Prostate gland (tissue), 2 donors: ENCODE measurements at regions not wholly inside any gene's neighbourhood (a gene's known extent, or its start where the extent isn't known, plus 50 kb on each side); places are given as distances from the start of the nearest gene placed in this dataset.
A peak's percentile ranks its signal among the peaks of the same experiment; 100 is the strongest.
"Not testable (repeated sequence)": the region's sequence is repeated elsewhere in the genome, so short reads cannot be mapped to it uniquely, and the experiment has no call there.

Experiments
- DNase-seq: peaks from one replicate; pipeline ENCODE4 v3.0.0-alpha.2; 2019; ENCODE audit warnings: low spot score
- H3K27ac ChIP-seq, 2 donors: fragments of 200-600 bp; sonication (generic); 2 replicates each; pipeline ENCODE4 v1.5.1; 2017 to 2019
- H3K27me3 ChIP-seq: fragments of 200-600 bp; sonication (generic); replicated peaks from 2 replicates; pipeline ENCODE4 v1.5.1; 2019; ENCODE audit not compliant: insufficient read depth
- H3K36me3 ChIP-seq, 2 donors: fragments of 200-600 bp; sonication (generic); 1 replicate in 1 of 2; 2 replicates in 1 of 2; pipeline versions ENCODE4 v1.5.1 to v1.8.1; 2017 to 2019
- H3K4me1 ChIP-seq: fragments of 200-600 bp; sonication (generic); replicated peaks from 2 replicates; pipeline ENCODE4 v1.5.1; 2019
- H3K4me3 ChIP-seq, 2 donors: fragments of 200-600 bp; sonication (generic); 2 replicates each; pipeline ENCODE4 v1.5.1; 2017 to 2019
- H3K9me3 ChIP-seq: fragments of 200-600 bp; sonication (generic); 2 replicates; pipeline ENCODE4 v1.5.1; 2017
- CTCF ChIP-seq, 4 experiments: fragments of 200-600 bp in 2 of 4; fragments of 450-650 bp in 2 of 4; sonication (generic) in 2 of 4; IDR thresholded peaks; 1 replicate in 3 of 4; 2 replicates in 1 of 4; pipeline ENCODE4 v1.5.1; 2016 to 2019; ENCODE audit warnings: antibody characterized with exemption in 4 of 4, mild to moderate bottlenecking in 2 of 4, moderate library complexity in 2 of 4
- POLR2A ChIP-seq: fragments of 450-650 bp; IDR thresholded peaks from one replicate; pipeline ENCODE4 v1.6.1; 2016; ENCODE audit warnings: antibody characterized with exemption, mild to moderate bottlenecking
- POLR2AphosphoS5 ChIP-seq: sonication (generic); formaldehyde crosslinking; IDR thresholded peaks from one replicate; pipeline ENCODE4 v1.6.1; 2017; ENCODE audit warnings: antibody characterized with exemption
- WGBS: methylation state at CpG from one replicate; pipeline ENCODE4 v1.1.5; 2018; 5-methylcytosine and 5-hydroxymethylcytosine counted together
- intact Hi-C: fragments of 100-400 bp; cut with DNase I; formaldehyde crosslinking; loops from one replicate; pipeline ENCODE4 v1.14.2; 2022

DNA sequence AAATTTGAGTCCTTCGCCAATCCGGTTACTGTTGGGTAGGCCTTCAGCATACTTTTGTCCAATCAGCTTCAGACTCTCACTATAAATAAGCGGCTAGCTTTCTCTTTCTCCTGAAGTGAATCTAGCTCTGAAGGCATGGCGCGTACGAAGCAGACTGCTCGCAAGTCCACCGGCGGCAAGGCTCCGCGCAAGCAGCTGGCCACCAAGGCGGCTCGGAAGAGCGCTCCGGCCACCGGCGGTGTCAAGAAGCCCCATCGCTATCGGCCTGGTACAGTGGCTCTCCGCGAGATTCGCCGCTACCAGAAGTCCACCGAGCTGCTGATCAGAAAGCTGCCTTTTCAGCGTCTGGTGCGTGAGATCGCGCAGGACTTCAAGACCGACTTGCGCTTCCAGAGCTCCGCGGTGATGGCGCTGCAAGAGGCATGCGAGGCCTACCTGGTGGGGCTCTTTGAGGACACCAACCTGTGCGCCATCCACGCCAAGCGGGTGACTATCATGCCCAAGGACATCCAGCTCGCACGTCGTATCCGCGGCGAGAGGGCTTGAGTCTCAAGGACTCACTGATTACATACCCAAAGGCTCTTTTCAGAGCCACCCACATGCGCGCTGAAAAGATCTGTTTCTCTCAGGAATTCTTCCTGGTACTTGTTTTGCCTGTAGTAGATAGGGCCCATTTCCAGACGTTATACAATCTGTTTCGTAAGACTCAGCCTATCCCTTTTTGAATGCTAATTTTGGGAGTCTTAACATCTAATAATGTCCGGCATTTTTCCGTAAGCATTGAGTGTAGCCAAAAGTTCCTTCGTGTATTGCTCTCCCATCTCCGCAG is 102.0 kb downstream of the OR2B2 start:
- intact Hi-C loops = no loop called here
- Histone ChIP-seq H3K27ac (peak overlapping the region; percentile 89 to 90), H3K27me3 (no peaks in the 10 kb centered on the region), H3K4me1 (no peaks in the 10 kb centered on the region), H3K4me3 (peak overlapping the region; percentile 46 to 58), H3K9me3 (no peaks in the 10 kb centered on the region), H3K36me3 (no peaks in the 10 kb centered on the region)
- peak; percentile 93 for DNase-seq
- peak; percentile 98 for TF ChIP-seq POLR2AphosphoS5
- TF ChIP-seq POLR2A = peak; percentile 97
- peak in 1 of 4 experiments; percentile 28 for TF ChIP-seq CTCF (IDR thresholded peaks at IDR 0.05)
- WGBS = 2% methylated on average over 43 of the region's 51 CpGs

DNA sequence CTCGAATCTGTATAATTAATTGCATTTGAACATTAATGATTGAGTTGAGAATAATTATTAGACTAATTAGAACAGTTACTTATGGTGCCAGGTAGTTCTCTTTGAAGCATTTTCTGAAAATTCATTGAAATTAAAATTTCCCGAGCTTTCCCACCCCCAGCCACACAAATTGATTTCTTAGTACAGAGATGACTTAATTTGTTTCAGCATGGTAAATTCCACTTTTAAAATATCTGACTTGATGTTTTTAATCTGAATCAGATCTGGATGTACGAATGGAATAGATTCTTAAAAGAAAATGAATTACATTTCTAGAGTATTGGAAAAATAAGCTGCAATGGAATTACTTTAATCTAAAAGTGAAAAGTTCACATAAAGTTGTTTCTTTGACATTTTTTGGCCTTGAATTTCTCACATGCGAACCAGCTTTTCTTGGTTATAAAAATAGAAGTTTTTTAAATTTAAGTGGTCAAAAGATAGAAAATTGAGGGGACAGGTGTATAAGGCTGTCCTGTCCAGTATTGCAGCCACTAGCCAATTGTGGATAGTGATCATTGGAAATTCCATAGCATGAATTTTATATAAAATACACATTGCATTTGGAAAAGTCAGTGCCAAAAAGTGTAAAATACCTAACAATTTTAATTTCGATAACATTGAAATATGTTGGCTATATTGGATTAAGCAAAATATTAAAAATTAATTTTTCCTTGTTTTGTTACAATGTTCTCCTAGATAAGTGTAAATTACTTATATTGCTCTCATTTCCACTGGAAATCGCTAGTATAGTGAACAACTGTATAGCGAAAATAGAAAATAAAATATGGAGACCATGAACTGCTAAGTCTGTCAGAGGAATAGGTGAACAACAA is 102.9 kb downstream of the OR2B2 start:
- H3K27ac ChIP-seq = peak overlapping the region; percentile 89 to 90
- H3K36me3 ChIP-seq = no peaks in the 10 kb centered on the region
- H3K4me3 ChIP-seq = peak overlapping the region; percentile 46 to 58
- 18% methylated on average over 7 of the region's 7 CpGs for WGBS
- TF ChIP-seq POLR2AphosphoS5 = no peak
- no peak for TF ChIP-seq CTCF (IDR thresholded peaks at IDR 0.05)
- TF ChIP-seq POLR2A = no peak
- no peaks in the 10 kb centered on the region for H3K4me1 ChIP-seq
- H3K9me3 ChIP-seq = no peaks in the 10 kb centered on the region
- intact Hi-C loops = no loop called here
- H3K27me3 ChIP-seq = no peaks in the 10 kb centered on the region
- no peak for DNase-seq

DNA sequence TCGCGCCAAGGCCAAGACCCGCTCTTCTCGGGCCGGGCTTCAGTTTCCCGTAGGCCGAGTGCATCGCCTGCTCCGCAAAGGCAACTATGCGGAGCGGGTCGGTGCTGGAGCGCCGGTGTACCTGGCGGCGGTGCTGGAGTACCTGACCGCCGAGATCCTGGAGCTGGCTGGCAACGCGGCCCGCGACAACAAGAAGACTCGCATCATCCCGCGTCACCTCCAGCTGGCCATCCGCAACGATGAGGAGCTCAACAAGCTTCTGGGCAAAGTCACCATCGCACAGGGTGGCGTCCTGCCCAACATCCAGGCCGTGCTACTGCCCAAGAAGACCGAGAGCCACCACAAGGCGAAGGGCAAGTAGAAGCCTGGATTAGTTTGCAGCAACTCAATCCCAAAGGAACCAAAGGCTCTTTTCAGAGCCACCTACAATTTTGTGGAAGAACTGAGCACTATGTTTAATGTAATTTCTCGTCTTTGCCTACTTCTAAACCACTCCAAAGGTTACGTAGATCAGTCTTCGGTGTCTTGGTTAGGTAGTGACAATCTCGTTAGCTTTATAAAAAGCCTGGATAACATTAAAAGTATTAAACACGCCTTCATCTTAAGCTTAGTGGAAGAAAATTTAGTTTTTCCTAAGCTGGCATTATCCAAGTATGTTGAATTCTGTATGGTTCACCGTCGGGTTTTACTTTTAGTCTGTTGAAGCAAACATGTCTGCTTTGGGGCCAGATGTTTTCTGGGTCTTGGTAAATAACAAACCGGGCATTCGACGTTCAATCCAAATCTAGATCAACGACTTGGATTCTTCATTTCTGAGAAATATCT is 103.7 kb downstream of the OR2B2 start:
- H3K4me3 ChIP-seq = peak overlapping the region; percentile 47 to 48
- H3K27me3 ChIP-seq, DNase-seq, intact Hi-C loops, H3K9me3 ChIP-seq, H3K4me1 ChIP-seq, H3K36me3 ChIP-seq: not testable (repeated sequence)
- 8% methylated on average over 24 of the region's 43 CpGs for WGBS
- H3K27ac ChIP-seq = peak overlapping the region; percentile 89 to 90

DNA sequence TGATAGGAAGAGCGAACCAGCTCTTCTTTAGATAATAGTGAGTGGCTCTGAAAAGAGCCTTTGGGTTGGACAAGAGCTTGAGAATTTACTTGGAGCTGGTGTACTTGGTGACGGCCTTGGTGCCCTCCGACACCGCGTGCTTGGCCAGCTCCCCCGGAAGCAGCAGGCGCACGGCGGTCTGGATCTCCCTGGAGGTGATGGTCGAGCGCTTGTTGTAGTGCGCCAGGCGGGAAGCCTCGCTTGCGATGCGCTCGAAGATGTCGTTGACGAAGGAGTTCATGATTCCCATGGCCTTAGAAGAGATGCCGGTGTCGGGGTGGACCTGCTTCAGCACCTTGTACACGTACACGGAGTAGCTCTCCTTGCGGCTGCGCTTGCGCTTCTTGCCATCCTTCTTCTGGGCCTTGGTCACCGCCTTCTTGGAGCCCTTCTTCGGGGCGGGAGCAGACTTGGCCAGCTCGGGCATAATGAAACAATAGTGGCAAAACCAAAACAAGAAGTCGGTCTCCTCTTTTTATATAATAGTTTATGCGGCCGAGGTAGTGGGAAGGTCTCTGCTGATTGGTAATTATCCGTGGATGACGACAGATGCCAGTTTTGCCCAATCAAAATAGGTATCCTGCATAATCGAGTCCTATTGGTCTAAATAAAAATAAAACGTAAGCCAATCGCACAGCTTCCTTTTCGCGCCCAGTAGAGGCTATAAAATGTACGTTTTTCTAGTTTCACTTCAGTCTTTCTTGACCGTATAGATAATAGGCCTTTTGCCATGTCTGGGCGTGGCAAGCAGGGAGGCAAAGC is 104.6 kb downstream of the OR2B2 start:
- under 1% methylated on average over 43 of the region's 43 CpGs for WGBS
- peak; percentile 47 for TF ChIP-seq POLR2A
- TF ChIP-seq POLR2AphosphoS5 = peak; percentile 87
- peak in 1 of 4 experiments; percentile 11 for TF ChIP-seq CTCF (IDR thresholded peaks at IDR 0.05)
- Histone ChIP-seq H3K4me3 (peak overlapping the region; percentile 47 to 48), H3K27ac (peak overlapping the region; percentile 89 to 90)
- peak; percentile 89 for DNase-seq
- H3K36me3 ChIP-seq, intact Hi-C loops, H3K9me3 ChIP-seq, H3K4me1 ChIP-seq, H3K27me3 ChIP-seq: not testable (repeated sequence)
